ENCODE measurements at regions not wholly inside any gene's neighbourhood (a gene's known extent, or its start where the extent isn't known, plus 50 kb on each side); places are given as distances from the start of the nearest gene placed in this dataset.

- H3K36me3 ChIP-seq (replicated peaks in 1 of 2; ENCODE audit: control insufficient read depth in 2 of 2, insufficient read depth in 2 of 2, low read length in 2 of 2): no peaks in the 10 kb centered on the region
- H3K14ac ChIP-seq (ENCODE audit: low read length): no peak overlapping the region
- H3K9ac ChIP-seq (ENCODE audit: low read depth, low read length, poor library complexity): no peak overlapping the region
- H2BK5ac ChIP-seq (ENCODE audit: low read length): no peak overlapping the region
- no CpG with 5 or more reads among the region's 3 CpGs for WGBS, 2 donors (ENCODE audit: extremely low coverage in 2 of 2, insufficient read length in 2 of 2, insufficient replicate concordance in 1 of 2)
- no peak overlapping the region for H3K27ac ChIP-seq (replicated peaks; ENCODE audit: low read length)
- H3K27me3 ChIP-seq (ENCODE audit: control insufficient read depth in 3 of 3, insufficient read depth in 3 of 3, low read depth in 1 of 3, low read length in 3 of 3): peaks cover 0 to 3% (median 0%) of the 10 kb centered on the region in 3 experiments
- H3K4me3 ChIP-seq (ENCODE audit: low read length in 2 of 2): no peak overlapping the region
- no peak overlapping the region for H2BK15ac ChIP-seq (ENCODE audit: low read length)
- H3K4me1 ChIP-seq (ENCODE audit: control insufficient read depth in 2 of 2, insufficient read depth in 1 of 2, low read depth in 1 of 2, low read length in 2 of 2): peaks cover 0 to 4% of the 10 kb centered on the region in 2 donors
- no peak overlapping the region for H3K4ac ChIP-seq (ENCODE audit: low read length)
- no peak overlapping the region for H3K18ac ChIP-seq (ENCODE audit: low read length)
- no peak overlapping the region for H2BK120ac ChIP-seq (ENCODE audit: low read depth, low read length)
- DNase-seq (ENCODE audit: low spot score): no peak
- no peaks in the 10 kb centered on the region for H3K9me3 ChIP-seq (replicated peaks in 1 of 2; ENCODE audit: control insufficient read depth in 2 of 2, insufficient read depth in 1 of 2, low read depth in 1 of 2, low read length in 2 of 2)
- no peak overlapping the region for H3K4me2 ChIP-seq (ENCODE audit: insufficient read depth, low read length, poor library complexity, severe bottlenecking)
- no peak overlapping the region for H3K23ac ChIP-seq (ENCODE audit: low read depth, low read length, poor library complexity)
- H3K79me1 ChIP-seq (ENCODE audit: low read depth, low read length): no peaks in the 10 kb centered on the region
- no peak overlapping the region for H2AFZ ChIP-seq (ENCODE audit: low read length)
- H2BK12ac ChIP-seq (ENCODE audit: low read length): no peak overlapping the region
- no peak overlapping the region for H2AK5ac ChIP-seq (ENCODE audit: low read depth, low read length)
- H4K91ac ChIP-seq (ENCODE audit: low read depth, low read length, poor library complexity): no peak overlapping the region
- H4K8ac ChIP-seq (ENCODE audit: low read depth, low read length): no peak overlapping the region
Observed at GRCh38 chr2:134014196-134014960, 239.5 kb upstream of the MGAT5 start.

GRCh38 chr2:134019871-134020270, 234.0 kb upstream of the MGAT5 start:
- Histone ChIP-seq H3K4ac (ENCODE audit: low read length) (no peak overlapping the region), H3K9me3 (replicated peaks in 1 of 2; ENCODE audit: control insufficient read depth in 2 of 2, insufficient read depth in 1 of 2, low read depth in 1 of 2, low read length in 2 of 2) (no peaks in the 10 kb centered on the region), H3K18ac (ENCODE audit: low read length) (no peak overlapping the region), H2BK12ac (ENCODE audit: low read length) (no peak overlapping the region), H2BK5ac (ENCODE audit: low read length) (no peak overlapping the region), H4K8ac (ENCODE audit: low read depth, low read length) (no peak overlapping the region), H2BK15ac (ENCODE audit: low read length) (no peak overlapping the region), H3K4me1 (ENCODE audit: control insufficient read depth in 2 of 2, insufficient read depth in 1 of 2, low read depth in 1 of 2, low read length in 2 of 2) (no peaks in the 10 kb centered on the region), H3K36me3 (replicated peaks in 1 of 2; ENCODE audit: control insufficient read depth in 2 of 2, insufficient read depth in 2 of 2, low read length in 2 of 2) (no peaks in the 10 kb centered on the region), H2AK5ac (ENCODE audit: low read depth, low read length) (no peak overlapping the region), H3K4me3 (ENCODE audit: low read length in 2 of 2) (no peak overlapping the region), H3K9ac (ENCODE audit: low read depth, low read length, poor library complexity) (no peak overlapping the region), H3K27me3 (ENCODE audit: control insufficient read depth in 3 of 3, insufficient read depth in 3 of 3, low read depth in 1 of 3, low read length in 3 of 3) (no peaks in the 10 kb centered on the region), H3K79me1 (ENCODE audit: low read depth, low read length) (no peaks in the 10 kb centered on the region), H3K23ac (ENCODE audit: low read depth, low read length, poor library complexity) (no peak overlapping the region), H2BK120ac (ENCODE audit: low read depth, low read length) (no peak overlapping the region), H4K91ac (ENCODE audit: low read depth, low read length, poor library complexity) (no peak overlapping the region), H2AFZ (ENCODE audit: low read length) (no peak overlapping the region), H3K4me2 (ENCODE audit: insufficient read depth, low read length, poor library complexity, severe bottlenecking) (no peak overlapping the region), H3K14ac (ENCODE audit: low read length) (no peak overlapping the region), H3K27ac (replicated peaks; ENCODE audit: low read length) (no peak overlapping the region)
- no CpG with 5 or more reads among the region's 2 CpGs for WGBS, 2 donors (ENCODE audit: extremely low coverage in 2 of 2, insufficient read length in 2 of 2, insufficient replicate concordance in 1 of 2)
- no peak for DNase-seq (ENCODE audit: low spot score)

- Histone ChIP-seq H3K27ac (replicated peaks; ENCODE audit: low read length) (no peak overlapping the region), H2BK12ac (ENCODE audit: low read length) (no peak overlapping the region), H3K4me3 (ENCODE audit: low read length in 2 of 2) (no peak overlapping the region), H2BK15ac (ENCODE audit: low read length) (no peak overlapping the region), H3K14ac (ENCODE audit: low read length) (no peak overlapping the region), H3K23ac (ENCODE audit: low read depth, low read length, poor library complexity) (no peak overlapping the region), H4K8ac (ENCODE audit: low read depth, low read length) (no peak overlapping the region), H3K9me3 (replicated peaks in 1 of 2; ENCODE audit: control insufficient read depth in 2 of 2, insufficient read depth in 1 of 2, low read depth in 1 of 2, low read length in 2 of 2) (no peaks in the 10 kb centered on the region), H4K91ac (ENCODE audit: low read depth, low read length, poor library complexity) (no peak overlapping the region), H3K4ac (ENCODE audit: low read length) (no peak overlapping the region), H3K36me3 (replicated peaks in 1 of 2; ENCODE audit: control insufficient read depth in 2 of 2, insufficient read depth in 2 of 2, low read length in 2 of 2) (no peaks in the 10 kb centered on the region), H2AFZ (ENCODE audit: low read length) (no peak overlapping the region), H3K79me1 (ENCODE audit: low read depth, low read length) (no peaks in the 10 kb centered on the region), H3K18ac (ENCODE audit: low read length) (no peak overlapping the region), H2BK120ac (ENCODE audit: low read depth, low read length) (no peak overlapping the region), H3K9ac (ENCODE audit: low read depth, low read length, poor library complexity) (no peak overlapping the region), H2BK5ac (ENCODE audit: low read length) (no peak overlapping the region), H3K4me1 (ENCODE audit: control insufficient read depth in 2 of 2, insufficient read depth in 1 of 2, low read depth in 1 of 2, low read length in 2 of 2) (no peaks in the 10 kb centered on the region), H3K27me3 (ENCODE audit: control insufficient read depth in 3 of 3, insufficient read depth in 3 of 3, low read depth in 1 of 3, low read length in 3 of 3) (no peaks in the 10 kb centered on the region), H2AK5ac (ENCODE audit: low read depth, low read length) (no peak overlapping the region), H3K4me2 (ENCODE audit: insufficient read depth, low read length, poor library complexity, severe bottlenecking) (no peak overlapping the region)
- DNase-seq (ENCODE audit: low spot score): no peak
- no CpG with 5 or more reads among the region's 3 CpGs for WGBS, 2 donors (ENCODE audit: extremely low coverage in 2 of 2, insufficient read length in 2 of 2, insufficient replicate concordance in 1 of 2)
Observed at GRCh38 chr2:134020608-134021007, 233.3 kb upstream of the MGAT5 start.

DNA sequence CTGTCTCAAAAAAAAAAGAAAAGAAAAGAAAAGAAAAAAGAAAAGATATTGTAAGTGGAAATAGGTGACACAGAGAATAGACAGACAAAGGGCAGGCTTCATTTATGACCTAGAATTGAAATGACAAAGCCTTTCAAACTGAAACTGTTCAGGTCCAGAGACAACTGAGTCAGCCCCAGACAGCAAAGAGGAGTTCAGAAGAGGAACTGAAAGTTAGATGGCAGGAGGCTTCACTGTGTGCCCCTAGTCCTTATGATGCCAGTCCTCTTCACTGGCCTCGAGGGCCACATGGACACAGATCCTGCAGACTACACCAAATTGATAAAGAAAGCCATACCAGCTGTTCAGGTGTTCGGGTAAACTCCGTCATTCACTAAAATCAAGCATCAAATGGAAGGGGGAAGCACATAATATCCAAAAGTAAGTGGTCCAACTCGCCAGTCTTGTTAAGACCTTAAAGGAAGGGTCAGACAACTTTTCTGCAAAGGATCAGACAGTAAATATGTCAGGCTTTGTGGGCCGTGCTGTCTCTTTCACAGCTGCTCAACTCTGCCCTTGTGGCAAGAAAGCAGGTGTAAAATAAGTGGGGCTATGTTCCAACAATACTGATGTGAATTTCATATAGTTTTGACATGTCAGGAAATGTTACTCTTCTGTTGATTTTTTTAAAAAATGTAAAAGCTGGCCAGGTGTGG, 231.9 kb upstream of the MGAT5 start:
- H2AK5ac ChIP-seq (ENCODE audit: low read depth, low read length): no peak overlapping the region
- H3K23ac ChIP-seq (ENCODE audit: low read depth, low read length, poor library complexity): no peak overlapping the region
- no peak overlapping the region for H3K4ac ChIP-seq (ENCODE audit: low read length)
- H4K8ac ChIP-seq (ENCODE audit: low read depth, low read length): no peak overlapping the region
- no peaks in the 10 kb centered on the region for H3K27me3 ChIP-seq (ENCODE audit: control insufficient read depth in 3 of 3, insufficient read depth in 3 of 3, low read depth in 1 of 3, low read length in 3 of 3)
- no peak overlapping the region for H3K27ac ChIP-seq (replicated peaks; ENCODE audit: low read length)
- H3K14ac ChIP-seq (ENCODE audit: low read length): no peak overlapping the region
- no peaks in the 10 kb centered on the region for H3K4me1 ChIP-seq (ENCODE audit: control insufficient read depth in 2 of 2, insufficient read depth in 1 of 2, low read depth in 1 of 2, low read length in 2 of 2)
- DNase-seq (ENCODE audit: low spot score): no peak
- no peak overlapping the region for H2BK15ac ChIP-seq (ENCODE audit: low read length)
- no peaks in the 10 kb centered on the region for H3K36me3 ChIP-seq (replicated peaks in 1 of 2; ENCODE audit: control insufficient read depth in 2 of 2, insufficient read depth in 2 of 2, low read length in 2 of 2)
- no peak overlapping the region for H2BK12ac ChIP-seq (ENCODE audit: low read length)
- WGBS, 2 donors (ENCODE audit: extremely low coverage in 2 of 2, insufficient read length in 2 of 2, insufficient replicate concordance in 1 of 2): no CpG with 5 or more reads among the region's 5 CpGs
- H2AFZ ChIP-seq (ENCODE audit: low read length): no peak overlapping the region
- H2BK5ac ChIP-seq (ENCODE audit: low read length): no peak overlapping the region
- no peak overlapping the region for H3K9ac ChIP-seq (ENCODE audit: low read depth, low read length, poor library complexity)
- H3K4me2 ChIP-seq (ENCODE audit: insufficient read depth, low read length, poor library complexity, severe bottlenecking): no peak overlapping the region
- H2BK120ac ChIP-seq (ENCODE audit: low read depth, low read length): no peak overlapping the region
- H4K91ac ChIP-seq (ENCODE audit: low read depth, low read length, poor library complexity): no peak overlapping the region
- H3K79me1 ChIP-seq (ENCODE audit: low read depth, low read length): no peaks in the 10 kb centered on the region
- H3K9me3 ChIP-seq (replicated peaks in 1 of 2; ENCODE audit: control insufficient read depth in 2 of 2, insufficient read depth in 1 of 2, low read depth in 1 of 2, low read length in 2 of 2): no peaks in the 10 kb centered on the region
- no peak overlapping the region for H3K18ac ChIP-seq (ENCODE audit: low read length)
- H3K4me3 ChIP-seq (ENCODE audit: low read length in 2 of 2): no peak overlapping the region

All from neuronal stem cell (in vitro differentiated cells).